Loucy (cell line): ENCODE measurements at regions not wholly inside any gene's neighbourhood (a gene's known extent, or its start where the extent isn't known, plus 50 kb on each side); places are given as distances from the start of the nearest gene placed in this dataset.

Source experiments
- EZH2phosphoT487 ChIP-seq: fragments of 200-600 bp; IDR thresholded peaks from 2 replicates; pipeline ENCODE4 v1.6.1; 2018; ENCODE audit warnings: antibody characterized with exemption, mild to moderate bottlenecking, moderate library complexity, borderline replicate concordance
- TF ChIP-seq, protein P1 (sequence below): fragments of 200-600 bp; sonication (generic); conservative IDR thresholded peaks from 2 replicates; pipeline ENCODE4 v1.5.1; 2014; ENCODE audit warnings: mild to moderate bottlenecking, antibody characterized with exemption, low read length

DNA sequence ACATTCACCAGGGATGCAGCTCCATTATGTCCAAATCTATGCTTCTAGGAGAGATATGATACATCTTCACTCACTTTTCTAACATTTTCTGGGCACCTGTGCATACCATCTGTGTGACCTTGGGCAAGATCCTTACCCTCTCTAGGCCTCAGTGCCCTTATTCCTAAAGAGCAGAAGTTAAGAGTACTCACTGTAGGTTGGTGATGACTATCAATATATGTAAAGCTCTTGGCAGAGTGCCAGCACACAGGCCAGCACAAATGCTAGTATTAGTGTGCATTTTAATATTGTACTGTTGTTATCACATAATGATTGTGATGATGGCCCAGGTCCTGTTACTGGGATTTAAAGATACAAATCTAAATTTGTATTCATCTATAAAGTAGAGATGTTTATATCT, 199.2 kb downstream of the RAD51AP2 start:
- TF ChIP-seq, protein P1, sequence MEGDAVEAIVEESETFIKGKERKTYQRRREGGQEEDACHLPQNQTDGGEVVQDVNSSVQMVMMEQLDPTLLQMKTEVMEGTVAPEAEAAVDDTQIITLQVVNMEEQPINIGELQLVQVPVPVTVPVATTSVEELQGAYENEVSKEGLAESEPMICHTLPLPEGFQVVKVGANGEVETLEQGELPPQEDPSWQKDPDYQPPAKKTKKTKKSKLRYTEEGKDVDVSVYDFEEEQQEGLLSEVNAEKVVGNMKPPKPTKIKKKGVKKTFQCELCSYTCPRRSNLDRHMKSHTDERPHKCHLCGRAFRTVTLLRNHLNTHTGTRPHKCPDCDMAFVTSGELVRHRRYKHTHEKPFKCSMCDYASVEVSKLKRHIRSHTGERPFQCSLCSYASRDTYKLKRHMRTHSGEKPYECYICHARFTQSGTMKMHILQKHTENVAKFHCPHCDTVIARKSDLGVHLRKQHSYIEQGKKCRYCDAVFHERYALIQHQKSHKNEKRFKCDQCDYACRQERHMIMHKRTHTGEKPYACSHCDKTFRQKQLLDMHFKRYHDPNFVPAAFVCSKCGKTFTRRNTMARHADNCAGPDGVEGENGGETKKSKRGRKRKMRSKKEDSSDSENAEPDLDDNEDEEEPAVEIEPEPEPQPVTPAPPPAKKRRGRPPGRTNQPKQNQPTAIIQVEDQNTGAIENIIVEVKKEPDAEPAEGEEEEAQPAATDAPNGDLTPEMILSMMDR = no peak
- TF ChIP-seq EZH2phosphoT487 = no peak
